RWPE1 (cell line): ENCODE measurements at regions not wholly inside any gene's neighbourhood (a gene's known extent, or its start where the extent isn't known, plus 50 kb on each side); places are given as distances from the start of the nearest gene placed in this dataset.

Experiments
- CTCF ChIA-PET: fragments of 350-600 bp; sonication (Branson Sonifier 250); formaldehyde crosslinking; extraction: SDS; loops from one replicate; lab custom pipeline; 2021; lab: Yijun Ruan, JAX
- POLR2A ChIA-PET: fragments of 400-600 bp; formaldehyde crosslinking; extraction: SDS; loops from one replicate; lab custom pipeline; 2020; ENCODE audit warnings: antibody characterized with exemption; ENCODE audit not compliant: low non-redundant PET; lab: Yijun Ruan, JAX
- DNase-seq: peaks from one replicate; pipeline ENCODE4 v3.0.0; 2012; ENCODE audit warnings: low spot score
- H3K27ac ChIP-seq: fragments of 450-650 bp; 2 replicates; pipeline ENCODE4 v1.5.1; 2017
- TF ChIP-seq, protein P1 (sequence below): fragments of 450-650 bp; conservative IDR thresholded peaks from 2 replicates; pipeline ENCODE4 v1.5.1; 2017; ENCODE audit warnings: low read depth, mild to moderate bottlenecking

- ChIA-PET POLR2A (no interaction called here), CTCF (no interaction called here)
- TF ChIP-seq, protein P1, sequence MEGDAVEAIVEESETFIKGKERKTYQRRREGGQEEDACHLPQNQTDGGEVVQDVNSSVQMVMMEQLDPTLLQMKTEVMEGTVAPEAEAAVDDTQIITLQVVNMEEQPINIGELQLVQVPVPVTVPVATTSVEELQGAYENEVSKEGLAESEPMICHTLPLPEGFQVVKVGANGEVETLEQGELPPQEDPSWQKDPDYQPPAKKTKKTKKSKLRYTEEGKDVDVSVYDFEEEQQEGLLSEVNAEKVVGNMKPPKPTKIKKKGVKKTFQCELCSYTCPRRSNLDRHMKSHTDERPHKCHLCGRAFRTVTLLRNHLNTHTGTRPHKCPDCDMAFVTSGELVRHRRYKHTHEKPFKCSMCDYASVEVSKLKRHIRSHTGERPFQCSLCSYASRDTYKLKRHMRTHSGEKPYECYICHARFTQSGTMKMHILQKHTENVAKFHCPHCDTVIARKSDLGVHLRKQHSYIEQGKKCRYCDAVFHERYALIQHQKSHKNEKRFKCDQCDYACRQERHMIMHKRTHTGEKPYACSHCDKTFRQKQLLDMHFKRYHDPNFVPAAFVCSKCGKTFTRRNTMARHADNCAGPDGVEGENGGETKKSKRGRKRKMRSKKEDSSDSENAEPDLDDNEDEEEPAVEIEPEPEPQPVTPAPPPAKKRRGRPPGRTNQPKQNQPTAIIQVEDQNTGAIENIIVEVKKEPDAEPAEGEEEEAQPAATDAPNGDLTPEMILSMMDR, result no peak
- H3K27ac ChIP-seq, result no peak overlapping the region
- no peak for DNase-seq
Measured at GRCh38 chr2:224104668-224105386, 65.7 kb upstream of the SERPINE2 start.

- H3K27ac ChIP-seq, result no peak overlapping the region; the same call in 1 of the 2 replicates
- no peak for DNase-seq
- TF ChIP-seq, protein P1, result no peak
- ChIA-PET POLR2A (no interaction called here), CTCF (no interaction called here)
Measured at GRCh38 chr2:224103651-224104050, 64.6 kb upstream of the SERPINE2 start.

- no peak for DNase-seq
- POLR2A ChIA-PET, result no interaction called here
- H3K27ac ChIP-seq, result no peak overlapping the region
- TF ChIP-seq, protein P1, result no peak
- CTCF ChIA-PET, result interaction anchor here (0.5 kb wide), 1 partner anchor 1858 kb away, joined by 3 read pairs; no protein-coding TSS in a partner anchor
Measured at GRCh38 chr2:224102991-224103390, 63.9 kb upstream of the SERPINE2 start.

GRCh38 chr2:224101820-224102630 lies 62.9 kb upstream of the SERPINE2 start:
- POLR2A ChIA-PET, result no interaction called here
- DNase-seq, result peak; percentile 75
- CTCF ChIA-PET, result interaction anchor here (0.5 kb wide), 1 partner anchor 1859 kb away, joined by 3 read pairs; no protein-coding TSS in a partner anchor
- TF ChIP-seq, protein P1, result no peak
- peak overlapping the region; percentile 96 for H3K27ac ChIP-seq

DNA sequence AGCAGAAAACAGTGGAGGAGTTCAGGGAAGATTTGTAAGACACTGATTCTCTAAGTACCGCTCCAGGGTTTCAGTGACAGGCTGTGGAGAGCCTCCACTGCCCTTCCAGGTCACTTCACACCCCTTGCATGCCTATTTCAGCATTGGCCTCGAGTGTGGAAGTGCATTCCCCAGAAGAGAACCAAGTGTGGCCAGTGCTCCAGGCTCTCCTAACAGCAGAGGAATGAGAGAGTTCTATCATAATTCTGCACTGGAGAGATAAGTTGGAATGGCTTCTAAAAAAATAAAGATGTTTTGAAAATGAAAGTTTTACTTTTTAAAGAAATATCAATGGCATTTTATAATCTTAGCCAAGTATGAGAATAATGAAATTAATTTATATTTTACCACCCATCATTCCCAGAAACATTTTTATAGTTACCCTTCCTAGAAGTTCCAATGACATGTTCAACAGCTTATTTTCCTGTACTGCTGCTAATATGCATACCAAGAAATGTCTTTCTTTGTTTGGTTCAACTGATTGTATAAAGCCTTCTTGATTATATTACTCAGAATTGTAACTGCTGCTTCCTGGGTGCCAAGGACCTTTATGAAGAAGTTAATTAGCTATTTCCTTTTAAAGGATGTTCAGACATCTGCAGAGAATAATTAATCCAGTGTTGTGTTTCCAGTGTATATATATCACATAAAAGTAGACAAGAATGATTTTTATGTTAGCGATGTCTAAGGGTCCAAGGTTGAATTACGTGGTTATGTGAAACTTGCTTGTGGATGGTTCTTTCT lies 61.0 kb upstream of the SERPINE2 start:
- H3K27ac ChIP-seq, result no peak overlapping the region; the same call in 1 of the 2 replicates
- POLR2A ChIA-PET, result no interaction called here
- no peak for DNase-seq
- TF ChIP-seq, protein P1, result no peak
- CTCF ChIA-PET, result no interaction called here
